H1 (cell line): ENCODE measurements at regions not wholly inside any gene's neighbourhood (a gene's known extent, or its start where the extent isn't known, plus 50 kb on each side); places are given as distances from the start of the nearest gene placed in this dataset.

Source experiments
- CTCF ChIA-PET: fragments of 300-600 bp; sonication (Branson Sonifier 250); formaldehyde crosslinking; loops from one replicate; lab custom pipeline; 2021; ENCODE audit not compliant: partially characterized antibody; lab: Charles Lee
- POLR2A ChIA-PET: fragments of 300-600 bp; sonication (Branson Sonifier 250); formaldehyde crosslinking; loops from one replicate; lab custom pipeline; 2021; ENCODE audit warnings: inconsistent platforms; ENCODE audit not compliant: partially characterized antibody; lab: Charles Lee
- DNase-seq, 2 experiments: peaks; one replicate each; pipeline versions ENCODE4 v3.0.0 to v3.0.0-alpha.2; 2010 to 2022; ENCODE audit warnings: low spot score in 2 of 2, low read depth in 1 of 2, mixed read lengths in 1 of 2
- FAIRE-seq: peaks from 2 replicates; lab custom pipeline; 2011; peaks lifted over from hg19 to GRCh38; lab: Jason Lieb, UNC
- H2AFZ ChIP-seq: 2 replicates; pipeline ENCODE4 v1.8.1; 2012; ENCODE audit warnings: low read length, inconsistent platforms
- H2AK5ac ChIP-seq: 2 replicates; pipeline ENCODE4 v1.6.1; 2013; ENCODE audit warnings: low read depth, low read length
- H2BK120ac ChIP-seq: replicated peaks from 2 replicates; pipeline ENCODE3; 2013; ENCODE audit warnings: low read depth, low read length, inconsistent platforms
- H2BK12ac ChIP-seq: 2 replicates; pipeline ENCODE4 v1.6.1; 2013; ENCODE audit warnings: low read depth, low read length
- H2BK15ac ChIP-seq: 2 replicates; pipeline ENCODE4 v1.6.1; 2013; ENCODE audit warnings: low read length
- H2BK20ac ChIP-seq: 2 replicates; pipeline ENCODE4 v1.6.1; 2013; ENCODE audit warnings: low read length
- H2BK5ac ChIP-seq: 2 replicates; pipeline ENCODE4 v1.6.1; 2013; ENCODE audit warnings: low read depth, low read length
- H3K14ac ChIP-seq: 2 replicates; pipeline ENCODE4 v1.6.1; 2013; ENCODE audit warnings: inconsistent platforms; ENCODE audit not compliant: insufficient read length
- H3K18ac ChIP-seq: 2 replicates; pipeline ENCODE4 v1.6.1; 2013; ENCODE audit warnings: low read length; ENCODE audit errors: extremely low read depth
- H3K23ac ChIP-seq: 2 replicates; pipeline ENCODE4 v1.6.1; 2013; ENCODE audit warnings: inconsistent platforms; ENCODE audit not compliant: insufficient read length
- H3K23me2 ChIP-seq: 2 replicates; pipeline ENCODE4 v1.6.1; 2013; ENCODE audit warnings: low read depth, low read length
- H3K27ac ChIP-seq: 2 replicates; pipeline ENCODE4 v1.6.1; 2011; ENCODE audit warnings: low read depth, low read length, inconsistent platforms
- H3K27me3 ChIP-seq, 4 experiments: replicated peaks in 1 of 4; 1 replicate in 1 of 4; 2 replicates in 3 of 4; pipeline versions ENCODE4 v1.6.1 to v1.8.1; 2011 to 2013; ENCODE audit warnings: low read length in 3 of 4, mild to moderate bottlenecking in 3 of 4, inconsistent platforms in 2 of 4, mixed read lengths in 2 of 4, moderate library complexity in 1 of 4; ENCODE audit not compliant: control insufficient read depth in 3 of 4, insufficient read depth in 3 of 4; ENCODE audit errors: extremely low read depth in 1 of 4
- H3K36me3 ChIP-seq, 4 experiments: 2 replicates each; pipeline versions ENCODE4 v1.6.1 to v1.8.1; 2011 to 2013; ENCODE audit warnings: mild to moderate bottlenecking in 4 of 4, low read length in 3 of 4, moderate library complexity in 2 of 4, control low read depth in 1 of 4, inconsistent platforms in 1 of 4; ENCODE audit not compliant: insufficient read depth in 4 of 4, control insufficient read depth in 2 of 4
- H3K4ac ChIP-seq: replicated peaks from 2 replicates; pipeline ENCODE3; 2013; ENCODE audit warnings: low read length, low read depth, mixed read lengths, inconsistent platforms; ENCODE audit not compliant: insufficient read length
- H3K4me1 ChIP-seq, 4 experiments: replicated peaks in 1 of 4; 1 replicate in 1 of 4; 2 replicates in 3 of 4; pipeline versions ENCODE4 v1.6.1 to v1.8.1; 2011 to 2013; ENCODE audit warnings: low read length in 3 of 4, inconsistent platforms in 2 of 4, mixed read lengths in 1 of 4; ENCODE audit not compliant: insufficient read depth in 4 of 4, control insufficient read depth in 3 of 4
- H3K4me2 ChIP-seq, 2 experiments: 2 replicates each; pipeline versions ENCODE4 v1.6.1 to v1.8.1; 2011 to 2013; ENCODE audit warnings: low read depth in 2 of 2, low read length in 2 of 2, control low read depth in 1 of 2, inconsistent platforms in 1 of 2, mild to moderate bottlenecking in 1 of 2; ENCODE audit not compliant: insufficient read depth in 1 of 2
- H3K4me3 ChIP-seq, 4 experiments: fragments of 200-600, 300-600 bp in 1 of 4; sonication (generic), shearing (Covaris generic), sonication (Bioruptor Twin) in 1 of 4; 2 replicates each; pipeline versions ENCODE4 v1.5.1 to v1.8.1; 2011 to 2016; ENCODE audit warnings: low read length in 4 of 4, low read depth in 3 of 4, control low read depth in 2 of 4, inconsistent platforms in 2 of 4, mild to moderate bottlenecking in 2 of 4, mixed read lengths in 1 of 4, moderate library complexity in 1 of 4; ENCODE audit not compliant: insufficient read depth in 2 of 4; ENCODE audit errors: extremely low read depth in 1 of 4
- H3K56ac ChIP-seq: replicated peaks from 2 replicates; pipeline ENCODE3; 2013; ENCODE audit warnings: low read depth, mild to moderate bottlenecking, mixed read lengths, low read length, inconsistent platforms; ENCODE audit not compliant: insufficient read length
- H3K79me1 ChIP-seq: 2 replicates; pipeline ENCODE4 v1.6.1; 2013; ENCODE audit warnings: low read depth, low read length, control low read depth
- H3K79me2 ChIP-seq, 2 experiments: 2 replicates each; pipeline versions ENCODE4 v1.6.1 to v1.8.1; 2012 to 2013; ENCODE audit warnings: low read length in 2 of 2, mild to moderate bottlenecking in 2 of 2, inconsistent platforms in 1 of 2; ENCODE audit not compliant: insufficient read depth in 2 of 2, control insufficient read depth in 1 of 2
- H3K9ac ChIP-seq, 4 experiments: replicated peaks in 1 of 4; 1 replicate in 1 of 4; 2 replicates in 3 of 4; pipeline versions ENCODE4 v1.6.1 to v1.8.1; 2011 to 2013; ENCODE audit warnings: low read depth in 3 of 4, low read length in 3 of 4, control low read depth in 2 of 4, mild to moderate bottlenecking in 2 of 4, moderate library complexity in 2 of 4, inconsistent platforms in 1 of 4; ENCODE audit errors: extremely low read depth in 1 of 4
- H3K9me3 ChIP-seq, 2 experiments: 2 replicates each; pipeline versions ENCODE4 v1.6.1 to v1.8.1; 2012 to 2013; ENCODE audit warnings: mild to moderate bottlenecking in 2 of 2, moderate library complexity in 2 of 2, control low read depth in 1 of 2, inconsistent platforms in 1 of 2, low read depth in 1 of 2, low read length in 1 of 2, mixed read lengths in 1 of 2; ENCODE audit not compliant: insufficient read depth in 2 of 2
- H4K20me1 ChIP-seq, 2 experiments: replicated peaks in 1 of 2; 2 replicates each; pipeline versions ENCODE3 to v1.8.1; 2011 to 2013; ENCODE audit warnings: inconsistent platforms in 2 of 2, low read length in 2 of 2, mild to moderate bottlenecking in 1 of 2; ENCODE audit not compliant: insufficient read depth in 2 of 2, control insufficient read depth in 1 of 2
- H4K5ac ChIP-seq: 2 replicates; pipeline ENCODE4 v1.6.1; 2013; ENCODE audit warnings: low read length, low read depth, mixed read lengths, inconsistent platforms; ENCODE audit not compliant: insufficient read length
- H4K8ac ChIP-seq: 2 replicates; pipeline ENCODE4 v1.8.0; 2013; ENCODE audit warnings: mild to moderate bottlenecking, moderate library complexity, low read length, inconsistent platforms; ENCODE audit not compliant: insufficient read depth; ENCODE audit errors: extremely low read depth
- H4K91ac ChIP-seq: replicated peaks from 2 replicates; pipeline ENCODE3; 2013; ENCODE audit warnings: low read length, mixed read lengths, inconsistent platforms; ENCODE audit not compliant: insufficient read length
- ASH2L ChIP-seq: fragments of 200-600, 300-600 bp; sonication (generic); IDR thresholded peaks from one replicate; pipeline ENCODE4 v1.7.1; 2017; ENCODE audit warnings: low read length
- ATF3 ChIP-seq: IDR thresholded peaks from 2 replicates; pipeline ENCODE4 v1.6.1; 2011; ENCODE audit warnings: low read depth, mild to moderate bottlenecking, low read length; ENCODE audit not compliant: insufficient read depth
- CTBP2 ChIP-seq: IDR thresholded peaks from 2 replicates; pipeline ENCODE4 v1.7.0; 2011; ENCODE audit warnings: borderline replicate concordance, mild to moderate bottlenecking, moderate library complexity, mixed read lengths, low read length; ENCODE audit not compliant: insufficient read depth, insufficient read length
- EP300 ChIP-seq, 2 experiments: IDR thresholded peaks; 1 replicate in 1 of 2; 2 replicates in 1 of 2; pipeline ENCODE4 v1.6.1; 2011 to 2012; ENCODE audit warnings: low read depth in 2 of 2, low read length in 2 of 2, mild to moderate bottlenecking in 2 of 2, borderline replicate concordance in 1 of 2, inconsistent platforms in 1 of 2, moderate library complexity in 1 of 2
- GTF2F1 ChIP-seq: IDR thresholded peaks from 2 replicates; pipeline ENCODE4 v1.6.1; 2012; ENCODE audit warnings: low read depth, low read length, improper control_type of control experiment, borderline replicate concordance
- HDAC2 ChIP-seq, 2 experiments: fragments of 300-600 bp in 1 of 2; sonication (generic) in 1 of 2; IDR thresholded peaks; 2 replicates each; pipeline ENCODE4 v1.6.1; 2011 to 2012; ENCODE audit warnings: low read depth in 2 of 2, low read length in 2 of 2, mild to moderate bottlenecking in 2 of 2, moderate library complexity in 2 of 2, borderline replicate concordance in 1 of 2, inconsistent platforms in 1 of 2
- JUND ChIP-seq: IDR thresholded peaks from 2 replicates; pipeline ENCODE4 v1.6.1; 2011; ENCODE audit warnings: mild to moderate bottlenecking, improper control_type of control experiment, low read length
- MAX ChIP-seq: IDR thresholded peaks from 2 replicates; pipeline ENCODE4 v1.6.1; 2012; ENCODE audit warnings: inconsistent platforms
- RNF2 ChIP-seq: fragments of 200-900, 300-1000 bp; sonication (generic); IDR thresholded peaks from 2 replicates; pipeline ENCODE4 v1.7.1; 2016; ENCODE audit warnings: borderline replicate concordance, low read depth, mild to moderate bottlenecking, antibody characterized with exemption, low read length; ENCODE audit not compliant: poor library complexity, severe bottlenecking; ENCODE audit errors: missing control alignments
- RXRA ChIP-seq: IDR thresholded peaks from 2 replicates; pipeline ENCODE4 v1.6.1; 2011; ENCODE audit warnings: low read depth, mild to moderate bottlenecking, low read length, moderate library complexity; ENCODE audit not compliant: insufficient read depth
- WGBS, 2 experiments: shearing (Covaris generic) in 1 of 2; methylation state at CpG; one replicate each; pipeline versions ENCODE4 v1.1.6 to v1.1.7; 2013 to 2015; ENCODE audit warnings: low lambda C conversion rate in 2 of 2, mixed read lengths in 2 of 2, inconsistent platforms in 1 of 2, low coverage in 1 of 2, missing lambda C conversion rate in 1 of 2; ENCODE audit not compliant: insufficient replicate concordance in 2 of 2, insufficient coverage in 1 of 2, insufficient read length in 1 of 2; ENCODE audit errors: extremely low coverage in 1 of 2, missing lambda C conversion rate in 1 of 2; 5-methylcytosine and 5-hydroxymethylcytosine counted together

GRCh38 chr1:193661385-193661784 is 475.0 kb upstream of the B3GALT2 start:
- Histone ChIP-seq H2AFZ (no peak overlapping the region), H3K27me3 (no peaks in the 10 kb centered on the region), H3K14ac (no peak overlapping the region), H3K36me3 (no peaks in the 10 kb centered on the region), H3K9me3 (no peaks in the 10 kb centered on the region), H2BK5ac (no peak overlapping the region), H2BK12ac (no peak overlapping the region), H3K4me3 (no peak overlapping the region), H3K18ac (no peak overlapping the region), H2BK15ac (no peak overlapping the region), H4K5ac (no peak overlapping the region), H3K79me2 (no peaks in the 10 kb centered on the region), H3K4me1 (no peaks in the 10 kb centered on the region), H2BK20ac (no peak overlapping the region), H3K56ac (no peak overlapping the region), H3K27ac (no peak overlapping the region), H2AK5ac (no peak overlapping the region), H3K9ac (no peak overlapping the region), H4K20me1 (no peaks in the 10 kb centered on the region), H4K91ac (no peak overlapping the region), H3K4me2 (no peak overlapping the region), H2BK120ac (no peak overlapping the region), H3K79me1 (no peaks in the 10 kb centered on the region), H4K8ac (no peak overlapping the region), H3K23ac (no peak overlapping the region), H3K4ac (no peak overlapping the region), H3K23me2 (no peaks in the 10 kb centered on the region)
- TF ChIP-seq HDAC2 (IDR thresholded peaks at IDR 0.05; ENCODE audit: borderline replicate concordance in 1 of 2, low read depth in 2 of 2, low read length in 2 of 2) (no peak), ASH2L (no peak), ATF3 (no peak), JUND (no peak), GTF2F1 (no peak), EP300 (IDR thresholded peaks at IDR 0.05; ENCODE audit: borderline replicate concordance in 1 of 2, low read depth in 2 of 2, low read length in 2 of 2) (no peak), RXRA (no peak), MAX (no peak), RNF2 (no peak), CTBP2 (no peak)
- POLR2A ChIA-PET, result no interaction called here
- DNase-seq (no peak), FAIRE-seq (no peak)
- WGBS, 2 experiments, result 95% methylated on average over 1 of the region's 1 CpG; no CpG with 5 or more reads in 1 of the 2 experiments
- CTCF ChIA-PET, result no interaction called here
